GM23338 (cell line): ENCODE measurements at regions not wholly inside any gene's neighbourhood (a gene's known extent, or its start where the extent isn't known, plus 50 kb on each side); places are given as distances from the start of the nearest gene placed in this dataset.

Experiments used
- ATAC-seq: fragments of 200-7000 bp; cut with Tn5 transposase; 3 replicates; pipeline ENCODE4 v1.9.1; 2020
- DNase-seq: peaks from one replicate; pipeline ENCODE4 v3.0.0-alpha.2; 2015; ENCODE audit warnings: low spot score
- H2AFZ ChIP-seq: fragments of 200-600 bp; sonication (generic); 2 replicates; pipeline ENCODE4 v1.8.0; 2016; ENCODE audit warnings: antibody characterized with exemption, mild to moderate bottlenecking, moderate library complexity
- H3F3A ChIP-seq: fragments of 200-600 bp; sonication (generic); replicated peaks from 2 replicates; pipeline ENCODE4 v1.8.0; 2017; ENCODE audit warnings: antibody characterized with exemption, mixed run types, low read depth
- H3K27ac ChIP-seq: fragments of 200-600 bp; sonication (generic); 2 replicates; pipeline ENCODE4 v1.6.1; 2016; ENCODE audit warnings: low read depth
- H3K27me3 ChIP-seq: fragments of 200-600 bp; sonication (generic); 2 replicates; pipeline ENCODE4 v1.8.0; 2016; ENCODE audit warnings: mild to moderate bottlenecking, mixed run types, moderate library complexity; ENCODE audit not compliant: insufficient read depth
- H3K36me3 ChIP-seq: fragments of 200-600 bp; sonication (generic); 2 replicates; pipeline ENCODE4 v1.8.0; 2016; ENCODE audit warnings: mild to moderate bottlenecking; ENCODE audit not compliant: insufficient read depth
- H3K4me1 ChIP-seq: fragments of 200-600 bp; sonication (generic); 2 replicates; pipeline ENCODE4 v1.8.0; 2016; ENCODE audit warnings: mild to moderate bottlenecking, moderate library complexity; ENCODE audit not compliant: insufficient read depth
- H3K4me2 ChIP-seq: fragments of 200-600 bp; sonication (generic); 2 replicates; pipeline ENCODE4 v1.7.1; 2017; ENCODE audit warnings: mixed run types
- H3K4me3 ChIP-seq: fragments of 200-600 bp; sonication (generic); 2 replicates; pipeline ENCODE4 v1.6.1; 2016; ENCODE audit warnings: mixed run types
- H3K79me2 ChIP-seq: fragments of 200-600 bp; sonication (generic); replicated peaks from 2 replicates; pipeline ENCODE4 v1.8.0; 2017; ENCODE audit warnings: mild to moderate bottlenecking; ENCODE audit not compliant: insufficient read depth
- H3K9me2 ChIP-seq: fragments of 200-600 bp; sonication (generic); 2 replicates; pipeline ENCODE4 v1.8.0; 2017; ENCODE audit not compliant: insufficient read depth
- H4K20me1 ChIP-seq: fragments of 200-600 bp; sonication (generic); replicated peaks from 2 replicates; pipeline ENCODE4 v1.8.0; 2017; ENCODE audit warnings: mild to moderate bottlenecking; ENCODE audit not compliant: insufficient read depth
- H3K27ac Mint-ChIP-seq: 2 replicates; pipeline ENCODE4 v1.8.0; 2020; ENCODE audit warnings: inconsistent platforms, mild to moderate bottlenecking, moderate library complexity, mixed read lengths
- H3K27me3 Mint-ChIP-seq: 3 replicates; pipeline ENCODE4 v1.8.0; 2022; ENCODE audit warnings: low read depth, mild to moderate bottlenecking, moderate library complexity, mixed read lengths, inconsistent platforms; ENCODE audit not compliant: insufficient read depth, poor library complexity
- H3K36me3 Mint-ChIP-seq: 3 replicates; pipeline ENCODE4 v1.8.0; 2021; ENCODE audit warnings: low read depth, mild to moderate bottlenecking, inconsistent platforms, moderate library complexity, mixed read lengths
- H3K4me1 Mint-ChIP-seq: 3 replicates; pipeline ENCODE4 v1.8.0; 2020; ENCODE audit warnings: mild to moderate bottlenecking, inconsistent platforms, mixed read lengths
- H3K4me3 Mint-ChIP-seq: 3 replicates; pipeline ENCODE4 v1.8.0; 2021; ENCODE audit warnings: moderate library complexity, mild to moderate bottlenecking, inconsistent platforms, mixed read lengths
- H3K9me3 Mint-ChIP-seq: 3 replicates; pipeline ENCODE4 v1.8.0; 2020; ENCODE audit warnings: moderate library complexity, mild to moderate bottlenecking, inconsistent platforms, mixed read lengths
- CREB1 ChIP-seq: fragments of 250-450 bp; sonication (Bioruptor Pico); IDR thresholded peaks from 2 replicates; pipeline ENCODE4 v1.5.0; 2020; ENCODE audit warnings: low read depth, mild to moderate bottlenecking, moderate library complexity
- EZH2 ChIP-seq: fragments of 200-600 bp; sonication (generic); IDR thresholded peaks from one replicate; pipeline ENCODE4 v1.8.0; 2017; ENCODE audit warnings: antibody characterized with exemption, mild to moderate bottlenecking, low read depth; ENCODE audit not compliant: unreplicated experiment
- JUNB ChIP-seq: IDR thresholded peaks from one replicate; pipeline ENCODE4 v1.6.1; 2016; ENCODE audit warnings: antibody characterized with exemption; ENCODE audit not compliant: unreplicated experiment
- NANOG ChIP-seq: IDR thresholded peaks from 2 replicates; pipeline ENCODE4 v1.6.1; 2016; ENCODE audit warnings: antibody characterized with exemption, borderline replicate concordance
- STAT1 ChIP-seq: IDR thresholded peaks from one replicate; pipeline ENCODE4 v1.6.1; 2016; ENCODE audit warnings: antibody characterized with exemption; ENCODE audit not compliant: unreplicated experiment
- ZNF114 ChIP-seq: fragments of 250-450 bp; sonication (Bioruptor Pico); IDR thresholded peaks from 2 replicates; pipeline ENCODE4 v1.5.0; 2020; ENCODE audit warnings: mild to moderate bottlenecking, moderate library complexity
- ZNF462 ChIP-seq: fragments of 250-450 bp; sonication (Bioruptor Pico); IDR thresholded peaks from 2 replicates; pipeline ENCODE4 v1.5.0; 2020; ENCODE audit warnings: mild to moderate bottlenecking, moderate library complexity
- TF ChIP-seq, protein P1 (sequence below): IDR thresholded peaks from one replicate; pipeline ENCODE4 v1.6.1; 2018; ENCODE audit warnings: antibody characterized with exemption; ENCODE audit not compliant: unreplicated experiment

- DNase-seq = no peak
- Mint-ChIP-seq H3K4me3 (no peak overlapping the region), H3K27me3 (no peaks in the 10 kb centered on the region), H3K36me3 (peaks cover 4% of the 10 kb centered on the region; the same call in 1 of the 3 replicates), H3K4me1 (no peaks in the 10 kb centered on the region), H3K27ac (no peak overlapping the region), H3K9me3 (0 out of 3 replicates have a peak, but pooled peaks cover under 1% of the 10 kb centered on the region)
- H2AFZ ChIP-seq = no peak overlapping the region
- H3K4me1 ChIP-seq = no peaks in the 10 kb centered on the region
- H4K20me1 ChIP-seq = no peaks in the 10 kb centered on the region
- no peaks in the 10 kb centered on the region; the same call in 1 of the 2 replicates for H3K9me2 ChIP-seq
- H3K27me3 ChIP-seq = no peaks in the 10 kb centered on the region
- H3K4me2 ChIP-seq = no peak overlapping the region
- TF ChIP-seq, protein P1, sequence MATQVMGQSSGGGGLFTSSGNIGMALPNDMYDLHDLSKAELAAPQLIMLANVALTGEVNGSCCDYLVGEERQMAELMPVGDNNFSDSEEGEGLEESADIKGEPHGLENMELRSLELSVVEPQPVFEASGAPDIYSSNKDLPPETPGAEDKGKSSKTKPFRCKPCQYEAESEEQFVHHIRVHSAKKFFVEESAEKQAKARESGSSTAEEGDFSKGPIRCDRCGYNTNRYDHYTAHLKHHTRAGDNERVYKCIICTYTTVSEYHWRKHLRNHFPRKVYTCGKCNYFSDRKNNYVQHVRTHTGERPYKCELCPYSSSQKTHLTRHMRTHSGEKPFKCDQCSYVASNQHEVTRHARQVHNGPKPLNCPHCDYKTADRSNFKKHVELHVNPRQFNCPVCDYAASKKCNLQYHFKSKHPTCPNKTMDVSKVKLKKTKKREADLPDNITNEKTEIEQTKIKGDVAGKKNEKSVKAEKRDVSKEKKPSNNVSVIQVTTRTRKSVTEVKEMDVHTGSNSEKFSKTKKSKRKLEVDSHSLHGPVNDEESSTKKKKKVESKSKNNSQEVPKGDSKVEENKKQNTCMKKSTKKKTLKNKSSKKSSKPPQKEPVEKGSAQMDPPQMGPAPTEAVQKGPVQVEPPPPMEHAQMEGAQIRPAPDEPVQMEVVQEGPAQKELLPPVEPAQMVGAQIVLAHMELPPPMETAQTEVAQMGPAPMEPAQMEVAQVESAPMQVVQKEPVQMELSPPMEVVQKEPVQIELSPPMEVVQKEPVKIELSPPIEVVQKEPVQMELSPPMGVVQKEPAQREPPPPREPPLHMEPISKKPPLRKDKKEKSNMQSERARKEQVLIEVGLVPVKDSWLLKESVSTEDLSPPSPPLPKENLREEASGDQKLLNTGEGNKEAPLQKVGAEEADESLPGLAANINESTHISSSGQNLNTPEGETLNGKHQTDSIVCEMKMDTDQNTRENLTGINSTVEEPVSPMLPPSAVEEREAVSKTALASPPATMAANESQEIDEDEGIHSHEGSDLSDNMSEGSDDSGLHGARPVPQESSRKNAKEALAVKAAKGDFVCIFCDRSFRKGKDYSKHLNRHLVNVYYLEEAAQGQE = no peak
- TF ChIP-seq EZH2 = no peak
- TF ChIP-seq NANOG = no peak
- no peak for TF ChIP-seq CREB1 (CRISPR knock-in tag)
- TF ChIP-seq STAT1 = no peak
- TF ChIP-seq JUNB = no peak
- TF ChIP-seq ZNF462 (CRISPR knock-in tag) = no peak
- TF ChIP-seq ZNF114 (CRISPR knock-in tag) = no peak
- ATAC-seq = no peak
- H3K4me3 ChIP-seq = no peak overlapping the region
- no peaks in the 10 kb centered on the region for H3K79me2 ChIP-seq
- no peaks in the 10 kb centered on the region for H3F3A ChIP-seq
- no peak overlapping the region for H3K27ac ChIP-seq
- H3K36me3 ChIP-seq = no peaks in the 10 kb centered on the region
Observed at GRCh38 chrX:42119076-42119475, 195.7 kb upstream of the CASK start.
